ENCODE measurements at regions not wholly inside any gene's neighbourhood (a gene's known extent, or its start where the extent isn't known, plus 50 kb on each side); places are given as distances from the start of the nearest gene placed in this dataset.

DNA sequence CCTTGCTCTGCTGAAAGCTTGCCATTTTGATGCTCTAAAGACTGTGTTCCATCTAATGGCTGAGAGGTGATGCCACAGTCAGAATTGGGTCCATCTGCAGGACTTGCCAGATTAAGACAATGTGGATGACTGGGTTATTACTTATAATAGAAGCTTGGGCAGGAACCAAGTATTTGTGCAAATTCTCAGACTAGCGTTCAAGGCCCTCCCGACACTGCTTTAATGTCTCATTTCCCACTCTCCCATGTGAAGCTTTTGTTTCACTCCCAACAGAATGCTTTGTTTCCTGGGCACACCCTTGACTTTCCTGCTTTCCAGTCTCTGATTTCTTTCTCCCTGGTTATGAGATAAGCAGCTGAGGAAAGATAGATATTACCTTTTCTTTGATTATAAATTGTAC lies 215.8 kb downstream of the KCNS3 start:
- TF ChIP-seq CTCF (conservative IDR thresholded peaks at IDR 0.05; ENCODE audit: low read depth, low read length) (no peak), EZH2 (IDR thresholded peaks at IDR 0.05; ENCODE audit: borderline replicate concordance, low read depth, low read length, poor library complexity, severe bottlenecking) (no peak)

Data from A673 (cell line).